ENCODE measurements at regions not wholly inside any gene's neighbourhood (a gene's known extent, or its start where the extent isn't known, plus 50 kb on each side); places are given as distances from the start of the nearest gene placed in this dataset.

DNA sequence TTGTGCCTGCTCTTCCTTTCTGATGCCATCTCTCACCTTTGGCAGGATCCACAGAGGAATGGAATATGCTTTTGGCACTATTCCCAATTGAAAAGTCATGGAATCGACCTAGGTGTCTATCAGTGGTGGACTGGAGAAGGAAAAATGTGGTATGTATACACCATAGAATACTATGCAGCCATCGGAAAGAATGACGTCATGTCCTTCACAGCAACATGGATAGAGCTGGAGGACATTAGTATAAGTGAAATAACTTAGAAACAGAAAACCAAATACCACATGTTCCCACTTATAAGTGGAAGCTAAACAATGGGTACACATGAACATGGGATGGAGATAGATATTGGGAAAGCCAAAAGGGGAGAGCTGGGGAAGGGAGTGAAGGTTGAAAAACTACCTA is 58.3 kb upstream of the SMIM31 start:
- no peaks in the 10 kb centered on the region for H3K27me3 ChIP-seq (ENCODE audit: insufficient read depth, low read length)
- H3K23me2 ChIP-seq (ENCODE audit: insufficient read length, low read depth, low read length, poor library complexity, severe bottlenecking), result no peaks in the 10 kb centered on the region
- H3K79me1 ChIP-seq (ENCODE audit: insufficient read depth, low read depth, low read length, poor library complexity, severe bottlenecking), result no peaks in the 10 kb centered on the region
- WGBS (ENCODE audit: extremely low coverage, insufficient read length, low lambda C conversion rate), result no CpG with 5 or more reads among the region's 3 CpGs
- H3K23ac ChIP-seq (ENCODE audit: insufficient read length, low read depth, low read length), result no peak overlapping the region
- no peak overlapping the region for H3K14ac ChIP-seq (ENCODE audit: insufficient read depth, low read length)
- DNase-seq, result no peak
- H3K56ac ChIP-seq (ENCODE audit: insufficient read length, low read depth, low read length), result no peak overlapping the region
- H4K8ac ChIP-seq (replicated peaks; ENCODE audit: insufficient read length, low read depth, low read length), result no peak overlapping the region
- no peak overlapping the region for H3K9ac ChIP-seq (ENCODE audit: extremely low read depth, insufficient read length, low read length)
- no peak overlapping the region for H2BK5ac ChIP-seq (ENCODE audit: insufficient read length, low read length)
- H3K18ac ChIP-seq (ENCODE audit: insufficient read length, low read depth, low read length), result no peak overlapping the region
- H3K4ac ChIP-seq (ENCODE audit: low read depth, low read length), result no peak overlapping the region
- H4K20me1 ChIP-seq (ENCODE audit: control insufficient read depth, insufficient read depth, insufficient read length), result no peaks in the 10 kb centered on the region
- no peak overlapping the region for H2BK120ac ChIP-seq (ENCODE audit: low read depth, low read length, poor library complexity, severe bottlenecking)
- H4K91ac ChIP-seq (ENCODE audit: insufficient read length, low read depth, low read length), result no peak overlapping the region
- no peak overlapping the region for H2BK20ac ChIP-seq (ENCODE audit: low read depth, low read length, poor library complexity, severe bottlenecking)
- no peaks in the 10 kb centered on the region for H3K9me3 ChIP-seq (ENCODE audit: control insufficient read depth, low read depth, low read length)
- H3K27ac ChIP-seq (ENCODE audit: insufficient read length, low read depth, low read length), result no peak overlapping the region
- H3K4me3 Mint-ChIP-seq, result no peak overlapping the region
- no peak overlapping the region for H4K5ac ChIP-seq (ENCODE audit: insufficient read length, low read depth, low read length)
- TF ChIP-seq, protein P1, sequence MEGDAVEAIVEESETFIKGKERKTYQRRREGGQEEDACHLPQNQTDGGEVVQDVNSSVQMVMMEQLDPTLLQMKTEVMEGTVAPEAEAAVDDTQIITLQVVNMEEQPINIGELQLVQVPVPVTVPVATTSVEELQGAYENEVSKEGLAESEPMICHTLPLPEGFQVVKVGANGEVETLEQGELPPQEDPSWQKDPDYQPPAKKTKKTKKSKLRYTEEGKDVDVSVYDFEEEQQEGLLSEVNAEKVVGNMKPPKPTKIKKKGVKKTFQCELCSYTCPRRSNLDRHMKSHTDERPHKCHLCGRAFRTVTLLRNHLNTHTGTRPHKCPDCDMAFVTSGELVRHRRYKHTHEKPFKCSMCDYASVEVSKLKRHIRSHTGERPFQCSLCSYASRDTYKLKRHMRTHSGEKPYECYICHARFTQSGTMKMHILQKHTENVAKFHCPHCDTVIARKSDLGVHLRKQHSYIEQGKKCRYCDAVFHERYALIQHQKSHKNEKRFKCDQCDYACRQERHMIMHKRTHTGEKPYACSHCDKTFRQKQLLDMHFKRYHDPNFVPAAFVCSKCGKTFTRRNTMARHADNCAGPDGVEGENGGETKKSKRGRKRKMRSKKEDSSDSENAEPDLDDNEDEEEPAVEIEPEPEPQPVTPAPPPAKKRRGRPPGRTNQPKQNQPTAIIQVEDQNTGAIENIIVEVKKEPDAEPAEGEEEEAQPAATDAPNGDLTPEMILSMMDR (conservative IDR thresholded peaks at IDR 0.05), result no peak
- no peak overlapping the region for H2AFZ ChIP-seq (ENCODE audit: low read length)
- H3K27me3 Mint-ChIP-seq (ENCODE audit: low read depth), result no peaks in the 10 kb centered on the region
- no peaks in the 10 kb centered on the region for H3K4me1 ChIP-seq (ENCODE audit: insufficient read depth, low read length)
- H3K79me2 ChIP-seq (ENCODE audit: insufficient read depth, low read length), result no peaks in the 10 kb centered on the region
- H2AK5ac ChIP-seq (ENCODE audit: insufficient read length, low read length), result no peak overlapping the region
- H3T11ph ChIP-seq (ENCODE audit: low read length), result no peak overlapping the region
- H3K4me1 Mint-ChIP-seq, result peaks cover 0 to 3% of the 10 kb centered on the region in 2 experiments; a peak in 1 of 4 replicates
- H3K27ac Mint-ChIP-seq, result no peak overlapping the region; a peak in 1 of 7 replicates
- H3K36me3 Mint-ChIP-seq (ENCODE audit: insufficient read depth in 1 of 3, low read depth in 3 of 3), result peaks cover 0 to 2% (median 0%) of the 10 kb centered on the region in 3 experiments; a peak in 1 of 7 replicates
- H2BK15ac ChIP-seq (ENCODE audit: low read depth, low read length), result no peak overlapping the region
- no peak overlapping the region for H3K4me2 ChIP-seq (ENCODE audit: insufficient read depth, insufficient read length, low read length)
- no peak overlapping the region for H2BK12ac ChIP-seq (ENCODE audit: insufficient read length, low read depth, low read length)
- no peaks in the 10 kb centered on the region; a peak in 1 of 5 replicates for H3K9me3 Mint-ChIP-seq
